ENCODE measurements at regions not wholly inside any gene's neighbourhood (a gene's known extent, or its start where the extent isn't known, plus 50 kb on each side); places are given as distances from the start of the nearest gene placed in this dataset.

DNA sequence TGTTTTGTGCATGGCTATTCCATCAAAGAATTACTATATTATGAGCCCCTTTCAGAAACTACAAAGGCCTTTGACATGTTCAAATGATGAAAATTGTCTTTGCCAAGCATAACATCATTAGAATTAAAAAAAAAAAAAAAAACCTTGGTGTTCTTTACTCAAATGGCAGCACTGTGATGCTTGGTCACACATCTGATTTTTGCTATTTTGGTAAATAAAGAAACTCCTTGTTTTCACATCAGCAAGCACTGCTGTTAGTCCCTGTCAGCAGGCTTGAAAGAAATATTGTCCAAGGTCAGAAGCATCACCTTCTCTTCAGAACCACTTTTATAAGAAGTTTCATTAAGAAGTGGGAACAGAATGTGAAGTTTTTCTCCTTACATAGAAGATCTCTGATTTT lies 537.3 kb downstream of the MFSD1 start:
- TF ChIP-seq, protein P1, sequence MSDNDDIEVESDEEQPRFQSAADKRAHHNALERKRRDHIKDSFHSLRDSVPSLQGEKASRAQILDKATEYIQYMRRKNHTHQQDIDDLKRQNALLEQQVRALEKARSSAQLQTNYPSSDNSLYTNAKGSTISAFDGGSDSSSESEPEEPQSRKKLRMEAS (IDR thresholded peaks at IDR 0.05; ENCODE audit: low read depth, low read length): no peak
- TF ChIP-seq, protein P2, sequence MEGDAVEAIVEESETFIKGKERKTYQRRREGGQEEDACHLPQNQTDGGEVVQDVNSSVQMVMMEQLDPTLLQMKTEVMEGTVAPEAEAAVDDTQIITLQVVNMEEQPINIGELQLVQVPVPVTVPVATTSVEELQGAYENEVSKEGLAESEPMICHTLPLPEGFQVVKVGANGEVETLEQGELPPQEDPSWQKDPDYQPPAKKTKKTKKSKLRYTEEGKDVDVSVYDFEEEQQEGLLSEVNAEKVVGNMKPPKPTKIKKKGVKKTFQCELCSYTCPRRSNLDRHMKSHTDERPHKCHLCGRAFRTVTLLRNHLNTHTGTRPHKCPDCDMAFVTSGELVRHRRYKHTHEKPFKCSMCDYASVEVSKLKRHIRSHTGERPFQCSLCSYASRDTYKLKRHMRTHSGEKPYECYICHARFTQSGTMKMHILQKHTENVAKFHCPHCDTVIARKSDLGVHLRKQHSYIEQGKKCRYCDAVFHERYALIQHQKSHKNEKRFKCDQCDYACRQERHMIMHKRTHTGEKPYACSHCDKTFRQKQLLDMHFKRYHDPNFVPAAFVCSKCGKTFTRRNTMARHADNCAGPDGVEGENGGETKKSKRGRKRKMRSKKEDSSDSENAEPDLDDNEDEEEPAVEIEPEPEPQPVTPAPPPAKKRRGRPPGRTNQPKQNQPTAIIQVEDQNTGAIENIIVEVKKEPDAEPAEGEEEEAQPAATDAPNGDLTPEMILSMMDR (IDR thresholded peaks at IDR 0.05; ENCODE audit: low read depth, low read length): no peak

Measured in NB4 (cell line).